Activated effector memory CD4-positive, alpha-beta T cell treated with Interleukin-2 at 50 U/mL for 16 hours (primary cell): ENCODE measurements at regions not wholly inside any gene's neighbourhood (a gene's known extent, or its start where the extent isn't known, plus 50 kb on each side); places are given as distances from the start of the nearest gene placed in this dataset.

Experiments
- DNase-seq: peaks from one replicate; pipeline ENCODE4 v3.0.0-alpha.2; 2020

DNA sequence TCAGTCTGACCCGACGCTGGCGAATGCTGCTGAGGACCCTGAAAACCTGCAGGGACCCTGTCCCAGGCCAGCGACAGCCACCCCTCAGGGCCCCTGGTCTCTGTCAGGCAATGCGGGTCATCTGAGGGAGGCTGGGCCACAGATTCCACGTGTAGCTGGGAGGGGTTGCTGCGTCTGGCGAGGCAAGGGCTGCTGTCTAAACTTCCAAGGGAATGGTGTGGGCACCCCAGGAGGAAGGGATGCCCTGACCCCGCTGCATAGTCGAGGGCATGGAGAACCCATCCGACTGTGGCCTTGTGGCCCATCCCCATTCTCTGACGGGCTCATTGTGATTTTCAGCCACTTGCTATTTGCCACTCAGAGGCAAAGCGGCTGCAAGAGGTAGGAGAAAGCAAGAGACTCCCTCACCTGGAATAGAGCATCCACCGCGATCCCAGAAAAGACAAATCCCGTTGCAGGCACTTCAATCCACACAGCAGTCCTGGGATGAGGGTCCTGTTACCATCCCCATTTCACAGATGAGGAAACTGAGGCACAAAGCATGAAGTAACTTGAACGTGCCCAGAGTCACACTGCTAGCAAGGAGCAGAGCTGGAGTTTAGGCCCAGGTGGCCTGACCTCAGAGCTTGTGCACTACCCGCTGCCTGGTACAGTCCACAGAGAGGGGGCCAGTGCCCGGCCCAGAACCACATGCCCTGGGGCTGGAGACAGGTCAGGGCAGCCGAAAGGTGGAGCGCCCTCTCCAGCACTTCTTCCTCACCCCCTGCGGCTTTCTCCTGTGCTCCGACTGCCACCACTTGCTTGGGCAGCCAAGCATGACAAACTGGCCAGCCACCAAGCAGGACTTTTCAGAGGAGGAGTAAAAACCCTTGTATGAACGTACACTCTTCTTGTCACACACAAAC, 163.8 kb upstream of the KLF14 start:
- DNase-seq: no peak

DNA sequence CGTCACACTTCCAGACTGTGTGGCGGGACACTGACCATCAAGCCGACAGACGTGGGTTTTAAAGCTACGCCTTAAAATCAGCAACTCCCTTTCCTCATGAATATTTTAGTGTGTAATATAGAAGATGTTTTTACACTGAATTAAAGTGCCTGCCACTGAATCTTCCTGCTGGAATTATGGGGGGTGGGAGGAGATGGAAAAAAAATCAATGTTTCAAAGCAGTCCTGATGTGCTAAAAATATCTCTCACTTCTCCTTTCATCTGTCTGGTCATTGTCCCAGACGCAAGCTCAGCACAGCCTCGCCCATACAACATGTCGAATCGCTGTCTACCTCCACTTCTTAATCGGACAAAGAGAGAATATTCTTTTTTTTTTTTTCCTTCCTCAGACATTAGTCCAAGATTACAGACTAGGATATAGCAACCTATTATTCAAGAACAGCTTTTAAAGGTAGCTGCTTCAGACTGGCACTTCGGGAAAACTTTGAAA, 165.1 kb upstream of the KLF14 start:
- no peak for DNase-seq

DNA sequence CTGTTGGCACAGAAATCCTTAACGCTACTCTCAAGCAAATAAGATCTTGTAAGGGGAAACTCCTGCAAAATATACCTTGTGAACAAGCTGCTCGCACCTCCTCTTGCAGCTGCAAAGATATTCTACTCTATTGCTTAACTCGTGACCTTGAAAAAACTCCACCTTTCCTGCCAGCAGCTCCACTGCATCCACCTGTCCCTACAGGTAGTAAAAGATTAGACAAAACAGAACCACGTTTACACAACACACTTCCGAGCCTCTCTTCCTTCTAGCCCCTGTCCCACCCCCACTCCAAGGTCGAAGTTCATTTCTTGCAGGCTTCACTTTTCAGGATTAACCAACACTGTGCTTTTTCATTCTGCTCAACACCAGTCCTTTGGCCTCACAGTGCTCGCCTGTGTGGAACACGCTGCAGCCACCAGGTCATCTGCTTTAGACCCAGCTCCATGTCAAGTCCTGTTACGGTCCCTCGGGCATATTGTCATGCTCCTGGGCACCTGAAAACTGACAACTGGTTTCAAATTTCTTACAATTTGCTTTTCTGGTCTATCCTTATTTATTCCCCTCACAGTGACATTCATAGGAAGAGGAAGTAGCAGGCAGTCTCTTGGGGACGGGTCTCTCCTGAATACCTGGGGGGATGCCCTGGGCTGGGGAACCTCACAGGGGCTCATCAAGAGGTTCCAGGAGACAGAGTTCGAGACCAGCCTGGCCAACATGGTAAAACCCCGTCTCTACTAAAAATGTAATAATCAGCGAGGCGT, 165.8 kb upstream of the KLF14 start:
- no peak for DNase-seq

DNA sequence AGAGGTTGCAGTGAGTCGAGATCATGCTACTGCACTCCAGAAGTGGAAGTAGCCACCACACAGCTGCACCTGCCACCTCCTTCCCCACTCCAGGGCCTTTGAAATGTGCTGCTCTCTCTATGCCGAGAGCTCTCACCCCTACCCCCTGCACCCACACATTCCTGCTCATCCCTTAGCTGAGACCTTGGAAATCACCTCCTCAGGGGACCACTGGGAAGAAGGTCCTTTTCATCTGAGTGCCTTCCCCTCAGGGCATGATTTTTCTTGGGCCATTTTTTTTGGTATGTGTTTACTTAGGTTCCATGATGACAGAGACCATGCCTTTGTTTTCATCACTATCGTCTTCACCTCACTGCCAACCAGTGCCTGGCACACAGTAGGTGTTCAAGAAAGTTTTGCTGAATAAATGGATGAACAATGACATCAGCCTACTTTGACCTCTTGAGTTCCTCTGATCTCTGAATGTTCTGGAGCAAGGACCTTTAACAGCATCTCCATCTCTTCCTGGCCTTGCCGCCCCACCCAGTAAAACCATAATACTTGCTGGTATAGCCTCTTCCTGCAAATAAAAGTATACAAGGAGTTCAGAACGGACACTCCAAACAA, 166.6 kb upstream of the KLF14 start:
- no peak for DNase-seq

DNA sequence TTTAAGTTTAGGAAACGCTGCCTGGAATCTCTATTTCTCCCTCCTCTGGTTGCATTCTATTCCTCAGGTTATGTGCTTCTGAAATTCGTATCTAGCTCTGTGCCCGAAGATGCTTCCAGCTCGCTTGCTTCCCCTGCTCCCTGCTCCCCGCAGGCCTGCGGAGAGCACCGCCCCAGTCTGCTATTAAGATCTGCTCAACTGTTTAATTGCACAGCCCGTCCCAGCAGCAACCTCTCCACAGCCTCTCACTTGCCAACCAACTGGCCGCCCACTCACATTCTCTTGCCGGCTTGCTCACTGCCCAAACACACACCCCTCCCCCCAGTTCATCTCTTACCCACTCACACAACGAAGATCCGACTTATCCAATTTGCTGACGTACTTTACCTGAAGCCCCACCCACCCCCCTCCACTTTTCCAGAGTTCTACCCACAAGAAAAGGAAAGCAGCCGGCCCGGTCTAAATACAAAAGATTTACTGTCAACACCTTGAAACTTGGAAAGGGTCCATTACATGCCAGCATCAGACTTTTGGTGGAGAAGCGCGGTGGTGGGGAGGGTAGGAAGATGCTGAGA, 167.3 kb upstream of the KLF14 start:
- no peak for DNase-seq

DNA sequence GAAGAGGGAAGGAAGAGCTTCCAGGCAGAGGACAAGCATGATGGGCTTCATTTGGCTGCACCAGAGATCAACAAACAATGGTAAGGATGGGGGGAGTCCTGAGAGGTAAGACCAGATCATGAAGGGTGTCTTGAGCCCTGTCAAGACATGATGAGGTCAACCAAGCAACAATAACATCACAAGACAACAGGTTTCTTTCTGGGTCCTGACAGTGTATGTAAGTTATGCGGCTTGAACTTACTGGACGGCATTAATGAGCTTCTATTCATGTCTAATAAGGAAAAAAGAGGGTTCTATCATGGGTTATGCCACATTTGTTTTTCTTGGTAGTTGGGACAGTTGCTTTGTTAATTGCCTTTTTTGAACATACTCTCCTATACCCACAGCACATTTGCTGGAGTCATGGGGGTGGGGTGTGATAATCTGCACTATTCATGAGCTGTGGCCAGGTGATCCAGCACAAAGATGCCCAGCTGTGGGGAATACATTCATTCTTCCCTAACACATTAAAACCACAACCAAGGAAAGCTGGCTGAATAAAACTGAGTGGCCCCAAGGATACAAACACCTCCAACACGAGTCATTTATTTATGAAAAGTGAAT, 168.8 kb upstream of the KLF14 start:
- DNase-seq: no peak

DNA sequence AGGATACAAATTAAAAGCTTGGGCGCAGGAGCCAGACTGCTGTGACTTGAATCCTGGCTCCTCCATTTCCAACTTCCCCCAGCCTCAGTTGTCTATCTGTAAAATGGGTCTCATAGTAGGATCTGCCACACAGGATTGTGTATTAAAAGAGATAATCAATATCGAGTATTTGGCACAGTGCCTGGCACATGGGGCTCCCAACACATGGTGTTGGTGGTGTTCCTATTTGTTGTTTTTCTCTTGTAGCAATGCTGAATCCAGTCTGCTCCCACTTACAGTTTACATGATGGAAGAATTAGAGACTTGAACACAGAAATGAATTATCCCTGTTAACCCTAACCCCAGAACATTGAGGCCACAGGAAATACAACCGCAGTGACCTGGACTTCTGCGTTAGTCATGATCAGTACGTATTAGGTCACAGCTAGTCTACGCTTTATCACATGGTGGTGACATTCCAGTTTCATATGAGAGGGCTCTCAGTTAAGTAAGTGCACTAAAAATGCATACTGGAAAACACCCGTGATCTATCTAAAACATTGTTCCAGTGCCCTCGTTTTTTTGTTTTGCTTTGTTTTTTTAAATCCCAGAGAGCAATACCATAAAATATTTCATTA, 169.5 kb upstream of the KLF14 start:
- DNase-seq: no peak

DNA sequence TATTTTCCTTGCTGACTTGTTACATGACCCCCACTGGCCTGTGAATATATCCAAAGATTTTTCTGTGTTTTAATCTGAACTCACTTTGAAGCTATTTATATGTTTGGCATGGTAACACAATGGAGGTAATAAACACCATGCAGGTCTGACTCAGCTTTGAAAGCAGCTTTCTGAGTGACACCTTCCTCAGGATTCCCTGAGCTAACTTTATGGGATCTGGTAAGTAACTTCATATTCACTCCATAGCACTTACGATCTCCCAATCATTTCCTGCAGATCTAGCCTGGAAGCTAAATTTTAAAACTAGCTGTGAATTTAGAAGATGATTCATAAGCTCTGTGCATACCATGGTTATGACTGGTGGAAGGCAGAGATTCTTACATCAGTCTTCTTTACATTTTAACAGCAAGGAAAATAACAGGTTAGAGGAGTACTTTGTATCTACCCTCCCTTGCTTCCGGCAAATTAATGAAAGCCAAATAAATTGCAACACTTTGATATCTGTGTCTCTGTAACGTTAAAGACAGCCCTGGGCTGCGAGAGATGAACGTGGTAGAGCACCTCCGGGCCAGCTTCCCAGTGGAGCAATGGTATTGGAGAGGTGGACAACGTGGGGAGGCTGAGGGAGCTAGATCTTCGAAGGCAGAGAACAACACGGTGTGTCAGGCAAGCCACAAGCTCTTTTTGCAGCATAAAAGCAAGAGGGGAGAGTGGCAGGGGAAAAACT, 170.2 kb upstream of the KLF14 start:
- no peak for DNase-seq

DNA sequence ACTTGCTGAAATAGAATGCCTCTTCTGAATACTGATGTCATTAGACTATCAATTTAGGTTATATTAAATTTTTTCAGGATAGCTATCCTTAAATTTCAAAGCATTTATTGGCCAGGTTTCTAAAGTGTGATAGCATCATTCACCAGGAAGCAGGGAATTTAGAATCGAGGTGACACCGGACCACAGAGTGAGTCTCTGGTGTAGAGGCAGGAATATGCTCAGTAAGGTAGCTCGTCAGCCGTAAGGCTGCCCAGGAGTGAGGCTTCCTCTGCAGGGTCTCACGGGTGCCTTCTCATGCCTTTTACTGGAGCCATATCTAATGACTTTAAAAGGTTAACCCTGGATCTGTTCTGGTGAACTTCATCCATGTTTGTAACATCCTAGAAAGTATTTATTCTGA, 170.8 kb upstream of the KLF14 start:
- DNase-seq: no peak

DNA sequence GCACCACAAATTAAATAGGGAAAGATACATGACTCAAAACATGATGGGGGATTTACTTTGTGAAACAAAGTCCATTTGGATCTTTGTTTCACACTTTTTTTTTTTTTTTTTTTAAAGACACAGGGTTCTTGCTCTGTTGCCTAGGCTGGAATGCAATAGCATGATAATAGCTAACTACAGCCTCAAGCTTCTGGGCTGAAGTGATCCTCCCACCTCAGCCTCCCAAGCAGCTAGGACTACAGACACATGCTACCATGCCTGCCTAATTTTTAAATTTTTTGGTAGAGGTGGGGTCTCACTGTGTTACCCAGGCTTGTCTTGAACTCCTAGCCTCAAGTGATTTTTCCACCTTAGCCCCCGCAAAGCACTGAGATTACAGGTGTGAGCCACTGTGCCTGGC, 172.6 kb upstream of the KLF14 start:
- no peak for DNase-seq

DNA sequence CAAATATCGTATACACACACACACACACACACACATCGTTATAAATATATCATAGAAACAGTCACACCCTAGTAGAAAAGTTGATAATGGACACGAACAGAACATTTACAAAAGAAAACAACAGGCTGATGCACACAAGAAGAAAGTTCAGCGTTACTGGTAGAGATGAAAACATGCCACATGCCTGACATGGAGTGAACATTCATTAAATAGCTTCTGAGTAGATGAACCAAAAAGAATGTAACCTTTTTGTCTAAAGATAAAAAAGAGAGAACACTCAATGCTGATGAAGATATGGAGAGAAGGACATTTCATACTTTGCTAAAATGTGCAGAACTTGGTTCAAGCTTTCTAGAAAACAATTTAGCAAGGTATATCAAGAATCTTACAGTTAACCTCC, 173.4 kb upstream of the KLF14 start:
- no peak for DNase-seq

DNA sequence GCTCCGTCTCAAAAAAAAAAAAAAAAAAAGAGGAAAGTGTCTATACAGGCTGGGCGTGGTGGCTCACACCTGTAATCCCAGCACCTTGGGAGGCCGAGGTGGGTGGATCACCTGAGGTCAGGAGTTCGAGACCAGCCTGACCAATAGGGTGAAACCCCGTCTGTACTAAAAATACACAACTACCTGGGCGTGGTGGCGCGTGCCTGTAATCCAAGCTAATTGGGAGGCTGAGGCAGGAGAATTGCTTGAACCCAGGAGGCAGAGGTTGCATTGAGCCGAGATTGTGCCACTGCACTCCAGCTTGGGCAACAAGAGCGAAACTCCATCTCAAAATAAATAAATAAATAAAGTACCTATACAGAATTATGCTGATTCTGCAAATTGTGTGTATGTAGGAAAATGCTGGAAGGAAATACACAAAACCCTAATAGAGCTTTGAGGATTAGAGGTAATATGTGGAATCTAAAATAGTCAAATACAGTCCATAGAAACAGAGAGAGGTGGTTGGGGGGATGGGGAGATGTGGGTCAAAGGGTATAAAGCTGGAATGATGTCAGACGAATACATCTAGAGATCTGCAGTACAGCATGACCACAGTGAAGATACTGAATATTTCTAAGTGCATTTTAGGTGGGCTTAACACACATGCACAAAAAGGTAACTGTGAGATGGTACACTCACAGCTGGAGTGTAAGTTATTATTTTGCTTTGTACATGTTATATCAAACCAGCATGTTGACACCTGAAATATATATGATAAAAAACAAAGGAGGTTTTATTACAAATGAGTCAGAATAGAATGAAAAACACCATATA, 174.5 kb upstream of the KLF14 start:
- DNase-seq: no peak

DNA sequence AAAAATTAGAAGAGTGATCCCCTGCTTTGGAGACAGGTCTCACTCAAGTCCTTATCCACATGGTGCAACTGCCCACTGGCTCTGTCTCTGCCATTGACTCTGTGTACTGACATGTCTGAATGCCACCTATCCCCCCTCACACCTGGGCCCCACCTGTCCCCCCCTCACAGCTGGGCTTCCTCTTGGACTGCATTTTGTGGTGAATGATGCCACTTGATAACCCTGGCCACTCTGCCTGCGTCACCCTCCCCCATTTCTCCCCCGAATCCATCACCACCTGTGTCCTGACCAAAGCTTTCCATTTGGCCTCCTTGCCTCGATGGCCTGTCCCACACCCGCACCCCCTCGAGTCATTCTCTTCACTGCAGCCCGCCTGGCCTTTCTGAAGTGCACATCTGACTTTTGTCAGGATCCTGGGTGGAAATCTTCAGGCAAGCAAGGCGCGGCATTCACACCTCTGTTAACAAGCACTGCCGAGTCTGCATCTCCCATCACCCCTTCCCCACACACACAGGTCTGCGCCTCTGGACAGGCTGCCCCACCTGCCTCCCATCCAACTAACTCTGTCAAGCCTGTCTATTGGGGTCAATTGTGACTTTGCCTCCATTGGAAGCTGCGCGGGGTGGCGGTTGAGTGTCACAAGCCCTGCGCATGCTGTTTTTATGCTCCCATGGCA, 175.3 kb upstream of the KLF14 start:
- no peak for DNase-seq

DNA sequence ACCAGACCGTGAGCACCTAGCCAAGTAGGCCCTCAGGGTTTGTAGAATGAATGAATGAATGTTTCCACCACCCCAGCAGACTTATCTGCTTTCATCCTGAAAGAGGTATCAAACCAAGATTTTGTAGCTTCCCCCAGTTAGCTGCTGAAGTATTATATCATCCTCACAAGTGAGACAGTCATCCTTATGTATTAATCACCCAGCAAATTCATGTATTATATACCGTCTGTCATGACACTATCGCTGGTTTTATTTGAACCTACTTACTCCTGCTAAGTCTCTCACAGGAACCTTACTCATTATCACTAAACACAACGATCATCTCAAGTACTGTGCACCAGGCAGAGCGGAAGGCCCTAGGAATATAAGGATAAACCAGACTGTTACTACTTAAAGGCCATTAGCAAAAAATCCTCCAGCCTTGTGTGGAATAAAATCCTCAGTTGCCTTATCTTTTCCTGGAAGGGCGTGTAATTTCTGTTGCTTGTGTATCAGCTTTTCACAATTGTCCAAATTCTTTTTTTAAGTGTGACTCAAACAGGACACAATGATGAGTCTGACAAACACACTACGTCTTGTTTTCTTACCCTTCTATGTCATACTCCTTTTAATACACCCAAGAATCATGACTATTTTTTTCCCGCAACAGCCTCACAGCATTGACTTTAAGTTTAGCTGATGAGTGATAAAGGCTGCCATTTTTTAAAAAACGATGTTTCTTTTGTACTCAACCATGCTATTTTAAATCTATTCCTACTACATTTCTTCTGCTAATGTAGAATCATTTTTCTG, 176.1 kb upstream of the KLF14 start:
- no peak for DNase-seq

DNA sequence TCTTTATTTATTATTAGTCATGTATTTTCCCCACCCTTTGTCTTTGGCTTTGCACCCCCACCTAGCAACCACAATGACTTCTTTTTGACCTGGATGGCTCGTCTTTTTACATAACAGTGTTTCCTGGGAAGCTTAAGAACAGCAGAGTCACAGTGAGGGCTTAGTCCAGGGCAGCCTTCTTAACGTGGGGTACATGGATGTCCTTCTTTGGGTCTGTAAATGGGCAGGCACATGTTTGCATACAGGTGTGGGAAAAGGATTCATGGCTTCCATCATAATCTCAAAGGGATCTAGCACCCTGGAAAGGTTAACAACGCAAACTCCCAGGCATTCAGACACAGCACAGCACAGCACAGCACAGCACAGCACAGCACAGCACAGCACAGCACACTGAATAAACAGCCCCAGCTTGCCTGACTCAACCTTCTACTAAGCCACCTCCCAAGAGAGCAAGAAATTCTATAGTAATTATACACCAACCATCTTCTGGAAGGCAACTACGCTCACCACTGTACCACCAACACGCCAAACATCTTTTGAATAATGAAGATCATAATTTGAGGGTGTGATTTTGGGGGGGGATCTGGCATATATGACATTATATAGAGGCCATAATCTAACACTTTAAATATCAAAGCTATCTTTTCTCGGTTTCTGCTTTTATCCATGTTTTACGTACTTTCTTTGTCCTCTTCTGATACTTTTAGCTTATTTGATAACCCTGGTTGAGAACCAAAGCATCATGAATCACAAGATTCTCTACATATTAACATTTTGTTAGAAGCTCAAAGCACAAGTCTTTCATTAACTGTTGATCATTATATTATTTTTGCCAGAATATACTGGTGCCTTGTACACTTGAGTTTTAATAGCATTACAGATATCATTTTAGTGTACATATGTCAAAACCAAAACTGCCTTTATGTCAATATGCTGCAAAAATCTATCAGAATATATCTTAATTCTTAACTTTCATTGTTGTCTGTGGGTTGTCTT, 177.2 kb upstream of the KLF14 start:
- DNase-seq: no peak

DNA sequence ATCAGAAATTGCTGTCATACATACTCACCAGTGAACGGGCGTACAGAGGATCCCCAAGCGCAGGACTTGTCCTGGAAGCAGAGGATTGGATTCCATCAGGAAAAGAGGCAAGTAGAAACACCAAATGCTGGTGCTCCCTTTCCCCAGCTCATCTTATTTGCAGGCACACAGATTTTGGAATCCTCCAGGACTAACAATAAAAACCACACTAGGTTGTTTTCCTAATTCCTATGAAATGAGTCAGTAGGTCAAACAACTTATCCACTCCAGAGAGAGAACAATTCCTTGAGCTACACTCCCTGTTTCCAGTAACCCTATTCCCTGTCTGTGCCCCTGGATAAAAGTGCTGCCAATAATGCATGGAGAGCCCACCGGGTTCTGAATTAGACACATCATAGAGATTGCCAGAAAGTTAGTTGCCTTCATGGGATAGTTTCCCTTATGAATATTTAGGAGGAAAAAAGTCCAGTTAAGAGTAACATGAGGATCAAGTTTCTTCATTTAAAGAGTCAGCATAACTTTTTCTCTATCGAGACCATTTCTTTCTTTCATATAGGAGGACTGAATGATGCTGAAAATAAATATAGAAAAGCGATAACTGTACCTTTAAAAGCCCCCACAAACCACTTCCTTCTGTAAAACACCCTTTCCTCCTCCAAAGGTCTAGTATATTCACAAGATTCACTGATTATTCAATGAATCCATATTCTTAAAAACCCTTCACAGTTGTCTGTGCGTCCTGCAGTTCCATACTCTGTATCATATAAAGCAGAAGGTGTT, 178.3 kb upstream of the KLF14 start:
- DNase-seq: no peak
